ENCODE measurements at regions not wholly inside any gene's neighbourhood (a gene's known extent, or its start where the extent isn't known, plus 50 kb on each side); places are given as distances from the start of the nearest gene placed in this dataset.

- TF ChIP-seq CTCF (conservative IDR thresholded peaks at IDR 0.05), result no peak
- no peak for TF ChIP-seq ZFX (IDR thresholded peaks at IDR 0.05)
Measured at GRCh38 chr7:69510114-69510513, 88.2 kb upstream of the AUTS2 start.

GRCh38 chr7:69515495-69516212, 82.6 kb upstream of the AUTS2 start:
- H3K27ac ChIP-seq, result no peak overlapping the region
- TF ChIP-seq ZFX (IDR thresholded peaks at IDR 0.05) (no peak), CTCF (conservative IDR thresholded peaks at IDR 0.05) (no peak)

More at GRCh38 chr7:69510114-69510513, 88.2 kb upstream of the AUTS2 start:
- no peak overlapping the region for H3K27ac ChIP-seq

DNA sequence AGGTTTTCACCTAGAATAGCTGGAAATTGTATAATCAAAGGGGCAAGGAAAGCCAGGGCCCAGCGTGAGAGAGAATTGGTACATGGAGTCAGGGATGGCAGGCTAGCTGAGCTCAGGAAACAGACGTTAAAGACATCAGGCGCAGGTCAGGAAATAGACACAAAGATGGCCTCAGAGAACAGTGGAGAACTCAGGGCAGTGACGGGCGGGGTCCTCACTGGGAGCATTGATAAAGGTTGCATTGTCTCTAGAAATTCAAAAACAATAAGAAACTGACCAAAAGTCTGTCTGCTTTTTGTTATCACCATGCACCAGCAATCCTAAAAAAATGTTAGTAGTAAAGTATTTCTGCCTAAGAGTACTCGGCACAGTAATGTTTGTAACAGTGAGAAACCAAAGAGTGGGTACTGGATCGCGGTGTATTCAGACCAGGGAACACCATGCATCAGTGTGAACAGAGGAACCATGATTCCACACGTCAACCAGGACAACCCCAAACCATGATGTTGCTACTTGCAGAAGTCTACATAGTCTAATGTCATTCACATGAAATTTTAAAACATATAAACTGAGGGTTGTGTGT, 81.9 kb upstream of the AUTS2 start:
- no peak for TF ChIP-seq ZFX (IDR thresholded peaks at IDR 0.05)
- TF ChIP-seq CTCF (conservative IDR thresholded peaks at IDR 0.05), result no peak
- no peak overlapping the region for H3K27ac ChIP-seq

DNA sequence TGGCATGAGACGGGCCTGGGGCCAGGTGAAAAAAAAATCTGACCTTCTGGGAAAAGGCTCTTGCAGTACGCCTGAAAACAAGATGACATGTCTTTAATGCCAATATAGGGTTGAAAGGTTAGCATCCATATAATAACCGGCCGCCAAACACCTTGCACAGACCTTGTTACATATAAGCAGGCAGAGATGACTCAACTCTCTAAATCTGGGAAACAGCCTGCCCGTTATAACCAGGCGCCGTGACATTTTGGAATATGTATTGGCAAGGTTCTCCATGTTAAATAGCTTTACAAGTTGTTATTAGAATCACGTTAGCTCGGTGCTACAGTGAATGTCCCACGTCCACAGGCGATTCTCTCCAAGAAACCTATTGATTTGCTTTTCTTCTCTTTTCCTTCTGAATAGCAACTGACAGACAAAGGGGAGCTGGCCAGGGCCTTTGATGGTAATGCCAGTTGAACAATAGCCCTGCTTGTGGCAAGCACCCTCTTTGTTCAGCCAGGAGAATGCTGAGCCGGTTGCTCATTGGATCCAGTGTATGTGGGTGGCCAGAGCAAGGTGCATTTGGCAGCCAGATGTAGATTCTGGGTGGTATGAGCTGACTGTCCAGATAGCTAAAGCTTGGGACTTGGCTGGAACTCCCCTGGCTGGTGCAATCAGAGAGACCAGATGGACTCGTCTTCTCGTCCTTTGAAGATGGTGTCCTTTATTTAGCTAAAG, 80.1 kb upstream of the AUTS2 start:
- H3K27ac ChIP-seq, result no peak overlapping the region
- TF ChIP-seq ZFX (IDR thresholded peaks at IDR 0.05), result no peak
- TF ChIP-seq CTCF (conservative IDR thresholded peaks at IDR 0.05), result no peak

DNA sequence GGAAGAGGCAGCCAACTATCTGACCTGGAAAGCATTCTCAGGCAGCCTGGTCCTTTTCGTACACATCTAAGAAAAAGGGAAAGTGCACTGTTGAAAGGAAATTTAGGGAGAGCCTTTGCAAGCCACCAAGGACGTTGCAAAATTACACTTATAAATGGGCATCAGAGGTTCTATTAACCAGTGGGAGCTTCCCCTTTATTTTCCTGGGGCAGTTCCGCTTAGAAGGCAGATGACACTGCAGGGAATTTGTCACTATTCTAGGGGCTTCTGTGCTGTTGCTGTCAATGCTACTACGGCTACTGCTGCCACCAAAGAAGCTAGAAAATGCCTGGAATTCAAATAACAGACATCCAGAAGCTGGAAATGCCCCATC, 79.6 kb upstream of the AUTS2 start:
- no peak for TF ChIP-seq CTCF (conservative IDR thresholded peaks at IDR 0.05)
- no peak for TF ChIP-seq ZFX (IDR thresholded peaks at IDR 0.05)
- H3K27ac ChIP-seq, result no peak overlapping the region

DNA sequence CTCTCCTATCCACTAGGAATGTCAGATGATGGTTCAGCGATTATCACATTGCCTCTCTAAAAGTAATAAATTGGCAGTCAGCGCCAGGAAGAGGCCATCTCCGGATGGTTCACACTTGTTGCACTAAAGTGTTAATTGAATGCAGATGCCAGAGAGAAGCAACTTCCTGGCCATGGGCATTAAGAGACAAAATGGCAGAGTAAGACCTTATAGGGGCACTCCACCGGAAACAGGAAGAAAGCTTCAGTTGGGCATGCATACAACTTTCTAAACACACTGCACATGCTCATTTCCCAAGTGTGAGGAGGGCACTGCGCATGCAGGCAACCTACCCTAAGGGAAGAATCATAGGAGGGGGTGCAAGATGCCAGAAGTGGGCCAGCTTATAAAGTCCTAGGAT, 71.7 kb upstream of the AUTS2 start:
- H3K27ac ChIP-seq, result no peak overlapping the region
- TF ChIP-seq CTCF (conservative IDR thresholded peaks at IDR 0.05) (no peak), ZFX (IDR thresholded peaks at IDR 0.05) (no peak)

- TF ChIP-seq ZFX (IDR thresholded peaks at IDR 0.05) (no peak), CTCF (conservative IDR thresholded peaks at IDR 0.05) (no peak)
- H3K27ac ChIP-seq, result no peak overlapping the region
Measured at GRCh38 chr7:69527706-69528105, 70.6 kb upstream of the AUTS2 start.

All from C4-2B (cell line).